GM21786 (cell line): ENCODE measurements at regions not wholly inside any gene's neighbourhood (a gene's known extent, or its start where the extent isn't known, plus 50 kb on each side); places are given as distances from the start of the nearest gene placed in this dataset.
"Not testable (repeated sequence)": the region's sequence is repeated elsewhere in the genome, so short reads cannot be mapped to it uniquely, and the experiment has no call there.

Experiments
- ATAC-seq: cut with Tn5 transposase; IDR thresholded peaks from one replicate; pipeline ENCODE4 v1.9.1; 2021; ENCODE audit not compliant: unreplicated experiment

- ATAC-seq: no peak
Measured at GRCh38 chr12:17370621-17371020, 719.4 kb downstream of the RERGL start.

- no peak for ATAC-seq
Measured at GRCh38 chr12:17369556-17369955, 720.4 kb downstream of the RERGL start.

- ATAC-seq: no peak
Measured at GRCh38 chr12:17361224-17361623, 728.8 kb downstream of the RERGL start.

- ATAC-seq: no peak
Measured at GRCh38 chr12:17358835-17359234, 731.2 kb downstream of the RERGL start.

GRCh38 chr12:17357396-17357795 lies 732.6 kb downstream of the RERGL start:
- ATAC-seq: no peak

- no peak for ATAC-seq
Measured at GRCh38 chr12:17352164-17352563, 737.8 kb downstream of the RERGL start.

- no peak for ATAC-seq
Measured at GRCh38 chr12:17348311-17348710, 741.7 kb downstream of the RERGL start.

- ATAC-seq: no peak
Measured at GRCh38 chr12:17344649-17345048, 738.7 kb upstream of the LMO3 start.

GRCh38 chr12:17342381-17342961 lies 736.5 kb upstream of the LMO3 start:
- ATAC-seq: no peak

GRCh38 chr12:17335487-17335886 lies 729.5 kb upstream of the LMO3 start:
- no peak for ATAC-seq

- no peak for ATAC-seq
Measured at GRCh38 chr12:17334784-17335183, 728.8 kb upstream of the LMO3 start.

GRCh38 chr12:17333287-17333686 lies 727.3 kb upstream of the LMO3 start:
- no peak for ATAC-seq

GRCh38 chr12:17326649-17327048 lies 720.7 kb upstream of the LMO3 start:
- ATAC-seq: no peak

GRCh38 chr12:17322090-17322489 lies 716.1 kb upstream of the LMO3 start:
- no peak for ATAC-seq

- ATAC-seq: no peak
Measured at GRCh38 chr12:17304503-17305347, 698.8 kb upstream of the LMO3 start.

- ATAC-seq: no peak
Measured at GRCh38 chr12:17302001-17302400, 696.0 kb upstream of the LMO3 start.

GRCh38 chr12:17301544-17301943 lies 695.6 kb upstream of the LMO3 start:
- no peak for ATAC-seq

GRCh38 chr12:17296882-17297281 lies 690.9 kb upstream of the LMO3 start:
- no peak for ATAC-seq

- ATAC-seq: no peak
Measured at GRCh38 chr12:17286874-17287273, 680.9 kb upstream of the LMO3 start.

- ATAC-seq: no peak
Measured at GRCh38 chr12:17284873-17285272, 678.9 kb upstream of the LMO3 start.

GRCh38 chr12:17283563-17283962 lies 677.6 kb upstream of the LMO3 start:
- ATAC-seq: no peak

GRCh38 chr12:17282169-17282568 lies 676.2 kb upstream of the LMO3 start:
- not testable (repeated sequence) for ATAC-seq

GRCh38 chr12:17278946-17279345 lies 673.0 kb upstream of the LMO3 start:
- ATAC-seq: no peak
